Vagina (tissue), 2 donors: ENCODE measurements at regions not wholly inside any gene's neighbourhood (a gene's known extent, or its start where the extent isn't known, plus 50 kb on each side); places are given as distances from the start of the nearest gene placed in this dataset.

Experiments
- POLR2A ChIP-seq, 2 donors: fragments of 450-650 bp; IDR thresholded peaks; one replicate each; pipeline ENCODE4 v1.6.1; 2017; ENCODE audit warnings: antibody characterized with exemption in 2 of 2, mild to moderate bottlenecking in 2 of 2, moderate library complexity in 2 of 2
- TF ChIP-seq, protein P1 (sequence below), 3 experiments: fragments of 450-650 bp in 2 of 3; fragments of 200-600 bp in 1 of 3; sonication (generic) in 1 of 3; IDR thresholded peaks; one replicate each; pipeline ENCODE4 v1.5.1; 2017 to 2019; ENCODE audit warnings: antibody characterized with exemption in 3 of 3, mild to moderate bottlenecking in 2 of 3, moderate library complexity in 2 of 3

DNA sequence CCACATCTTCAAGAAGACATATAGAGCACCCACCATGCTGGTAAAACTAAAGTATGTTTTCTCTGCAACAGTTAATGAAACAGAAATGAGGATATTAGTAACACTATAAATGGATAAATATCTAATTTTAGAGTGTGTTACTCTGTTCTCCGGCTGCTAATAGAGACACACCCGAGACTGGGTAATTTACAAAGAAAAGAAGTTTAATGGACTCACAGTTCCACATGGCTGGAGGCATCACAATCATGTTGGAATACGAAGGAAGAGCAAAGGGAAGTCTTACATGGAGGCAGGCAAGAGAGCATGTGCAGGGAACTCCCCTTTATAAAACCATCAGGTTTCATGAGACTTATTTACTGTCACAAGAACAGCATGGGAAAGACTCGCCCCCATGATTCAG is 287.2 kb downstream of the SRGAP2C start:
- TF ChIP-seq, protein P1, sequence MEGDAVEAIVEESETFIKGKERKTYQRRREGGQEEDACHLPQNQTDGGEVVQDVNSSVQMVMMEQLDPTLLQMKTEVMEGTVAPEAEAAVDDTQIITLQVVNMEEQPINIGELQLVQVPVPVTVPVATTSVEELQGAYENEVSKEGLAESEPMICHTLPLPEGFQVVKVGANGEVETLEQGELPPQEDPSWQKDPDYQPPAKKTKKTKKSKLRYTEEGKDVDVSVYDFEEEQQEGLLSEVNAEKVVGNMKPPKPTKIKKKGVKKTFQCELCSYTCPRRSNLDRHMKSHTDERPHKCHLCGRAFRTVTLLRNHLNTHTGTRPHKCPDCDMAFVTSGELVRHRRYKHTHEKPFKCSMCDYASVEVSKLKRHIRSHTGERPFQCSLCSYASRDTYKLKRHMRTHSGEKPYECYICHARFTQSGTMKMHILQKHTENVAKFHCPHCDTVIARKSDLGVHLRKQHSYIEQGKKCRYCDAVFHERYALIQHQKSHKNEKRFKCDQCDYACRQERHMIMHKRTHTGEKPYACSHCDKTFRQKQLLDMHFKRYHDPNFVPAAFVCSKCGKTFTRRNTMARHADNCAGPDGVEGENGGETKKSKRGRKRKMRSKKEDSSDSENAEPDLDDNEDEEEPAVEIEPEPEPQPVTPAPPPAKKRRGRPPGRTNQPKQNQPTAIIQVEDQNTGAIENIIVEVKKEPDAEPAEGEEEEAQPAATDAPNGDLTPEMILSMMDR (IDR thresholded peaks at IDR 0.05): no peak
- no peak for TF ChIP-seq POLR2A (IDR thresholded peaks at IDR 0.05)
